ENCODE measurements at regions not wholly inside any gene's neighbourhood (a gene's known extent, or its start where the extent isn't known, plus 50 kb on each side); places are given as distances from the start of the nearest gene placed in this dataset.

GRCh38 chr11:134818516-134818915 is 406.5 kb upstream of the B3GAT1 start:
- TF ChIP-seq CTCF (IDR thresholded peaks at IDR 0.05) (no peak), POLR2A (IDR thresholded peaks at IDR 0.05) (no peak), EP300 (IDR thresholded peaks at IDR 0.05) (no peak)
